H1 (cell line): ENCODE measurements at regions not wholly inside any gene's neighbourhood (a gene's known extent, or its start where the extent isn't known, plus 50 kb on each side); places are given as distances from the start of the nearest gene placed in this dataset.

Source experiments
- EZH2 ChIP-seq: fragments of 200-600 bp; sonication (generic); IDR thresholded peaks from 2 replicates; pipeline ENCODE4 v1.7.1; 2012; ENCODE audit warnings: low read depth, mild to moderate bottlenecking, moderate library complexity, low read length, inconsistent platforms; ENCODE audit not compliant: severe bottlenecking
- SAP30 ChIP-seq: fragments of 300-600 bp; sonication (generic); IDR thresholded peaks from 2 replicates; pipeline ENCODE4 v1.7.1; 2012; ENCODE audit warnings: low read length, moderate library complexity, mild to moderate bottlenecking, inconsistent platforms; ENCODE audit not compliant: insufficient read depth, insufficient replicate concordance
- TBP ChIP-seq: IDR thresholded peaks from 2 replicates; pipeline ENCODE4 v1.6.1; 2011; ENCODE audit warnings: low read depth, low read length, improper control_type of control experiment
- TF ChIP-seq, protein P1 (sequence below): IDR thresholded peaks from 2 replicates; pipeline ENCODE4 v1.6.1; 2011; ENCODE audit warnings: low read depth, mild to moderate bottlenecking, low read length; ENCODE audit not compliant: insufficient read depth

DNA sequence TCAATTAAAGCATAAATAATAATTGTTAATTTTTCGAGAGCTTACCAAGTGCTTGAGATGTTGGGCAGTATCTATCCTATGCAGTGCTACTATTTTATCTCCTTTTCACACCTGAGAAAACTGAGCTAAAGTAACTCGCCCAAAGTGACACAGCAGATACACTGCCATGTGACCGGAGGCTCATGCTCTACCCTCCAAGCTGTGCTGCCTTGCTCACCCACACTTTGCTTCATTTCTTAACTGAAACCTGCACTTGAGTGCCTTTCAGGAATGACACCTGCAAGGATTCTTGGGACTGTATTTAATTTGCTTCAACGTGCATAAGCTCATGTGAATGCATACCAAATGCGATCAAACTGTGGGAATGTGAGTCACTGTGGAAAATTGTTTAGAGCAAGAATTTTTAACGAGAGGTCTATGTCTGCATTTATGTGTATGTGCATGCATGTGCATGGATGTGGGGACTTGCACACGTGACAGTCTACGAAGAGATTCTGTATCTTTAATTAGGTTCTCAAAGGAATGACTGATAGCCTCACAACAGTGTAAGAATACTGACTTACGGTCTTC lies 119.2 kb downstream of the ADCYAP1R1 start (continued):
- no peak for TF ChIP-seq SAP30
- TF ChIP-seq EZH2, result no peak
- no peak for TF ChIP-seq TBP
- TF ChIP-seq, protein P1, sequence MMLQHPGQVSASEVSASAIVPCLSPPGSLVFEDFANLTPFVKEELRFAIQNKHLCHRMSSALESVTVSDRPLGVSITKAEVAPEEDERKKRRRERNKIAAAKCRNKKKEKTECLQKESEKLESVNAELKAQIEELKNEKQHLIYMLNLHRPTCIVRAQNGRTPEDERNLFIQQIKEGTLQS, result no peak
